Neuron (in vitro differentiated cells): ENCODE measurements at regions not wholly inside any gene's neighbourhood (a gene's known extent, or its start where the extent isn't known, plus 50 kb on each side); places are given as distances from the start of the nearest gene placed in this dataset.

Experiments
- H2AFZ ChIP-seq: one replicate; pipeline ENCODE4 v1.6.1; 2013; ENCODE audit warnings: low read depth, mild to moderate bottlenecking, inconsistent platforms, low read length, moderate library complexity
- H3K27me3 ChIP-seq: one replicate; pipeline ENCODE4 v1.6.1; 2013; ENCODE audit warnings: low read length; ENCODE audit not compliant: insufficient read depth
- H3K36me3 ChIP-seq: one replicate; pipeline ENCODE4 v1.6.1; 2013; ENCODE audit warnings: low read length; ENCODE audit not compliant: insufficient read depth
- H3K4me1 ChIP-seq: one replicate; pipeline ENCODE4 v1.6.1; 2013; ENCODE audit warnings: low read length; ENCODE audit not compliant: insufficient read depth
- H3K4me3 ChIP-seq: 2 replicates; pipeline ENCODE4 v1.5.1; 2013; ENCODE audit warnings: mild to moderate bottlenecking, low read length, moderate library complexity
- H3K9me3 ChIP-seq: one replicate; pipeline ENCODE4 v1.6.1; 2013; ENCODE audit warnings: low read length

DNA sequence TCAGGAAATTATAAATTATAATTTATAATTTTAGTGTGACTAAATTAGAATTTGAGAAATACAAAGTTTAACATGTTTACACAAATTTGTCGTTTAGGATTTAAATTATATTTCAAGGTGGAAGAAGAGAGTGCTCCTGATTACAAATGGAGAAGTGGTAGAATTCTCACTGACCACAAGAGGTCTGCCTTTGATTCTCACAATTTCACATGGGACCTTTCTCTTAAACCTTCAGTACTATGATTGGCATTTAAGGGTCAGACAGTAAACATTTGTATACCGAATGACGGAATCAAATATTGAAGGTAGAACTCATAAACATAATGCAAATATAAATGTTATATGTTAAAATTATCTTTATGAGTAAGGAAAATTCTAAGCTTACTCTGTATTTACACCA lies 171.7 kb downstream of the SLIT2 start:
- no peaks in the 10 kb centered on the region for H3K4me1 ChIP-seq
- no peaks in the 10 kb centered on the region for H3K27me3 ChIP-seq
- H3K9me3 ChIP-seq, result no peaks in the 10 kb centered on the region
- H3K36me3 ChIP-seq, result no peaks in the 10 kb centered on the region
- H3K4me3 ChIP-seq, result no peak overlapping the region
- H2AFZ ChIP-seq, result no peak overlapping the region

DNA sequence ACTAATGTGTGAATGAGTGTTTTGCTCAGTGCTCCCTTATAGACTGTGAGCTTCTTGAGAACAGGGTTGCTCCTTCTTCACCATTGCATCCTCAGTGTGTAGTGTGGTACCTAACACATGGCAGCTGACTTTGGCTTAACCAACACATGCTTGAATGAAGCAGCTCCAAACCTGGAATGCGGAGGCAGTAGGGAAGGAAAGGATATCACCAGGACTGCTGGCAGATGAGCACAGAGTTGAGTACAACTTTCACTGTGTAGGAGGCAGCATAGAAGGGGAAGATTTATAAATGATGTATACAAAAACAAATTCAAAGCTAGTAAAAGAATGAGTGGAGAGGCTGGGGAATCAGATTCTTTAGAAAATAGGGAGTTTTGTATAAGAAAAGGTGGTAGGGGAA lies 174.3 kb downstream of the SLIT2 start:
- H3K27me3 ChIP-seq, result no peaks in the 10 kb centered on the region
- H3K4me3 ChIP-seq, result no peak overlapping the region
- no peaks in the 10 kb centered on the region for H3K4me1 ChIP-seq
- H3K9me3 ChIP-seq, result no peaks in the 10 kb centered on the region
- no peaks in the 10 kb centered on the region for H3K36me3 ChIP-seq
- no peak overlapping the region for H2AFZ ChIP-seq

- Histone ChIP-seq H3K27me3 (no peaks in the 10 kb centered on the region), H3K9me3 (no peaks in the 10 kb centered on the region), H3K4me1 (peaks cover 10% of the 10 kb centered on the region), H3K4me3 (no peak overlapping the region), H3K36me3 (no peaks in the 10 kb centered on the region), H2AFZ (no peak overlapping the region)
These were observed 176.9 kb downstream of the SLIT2 start for GRCh38 chr4:20428436-20429160.

DNA sequence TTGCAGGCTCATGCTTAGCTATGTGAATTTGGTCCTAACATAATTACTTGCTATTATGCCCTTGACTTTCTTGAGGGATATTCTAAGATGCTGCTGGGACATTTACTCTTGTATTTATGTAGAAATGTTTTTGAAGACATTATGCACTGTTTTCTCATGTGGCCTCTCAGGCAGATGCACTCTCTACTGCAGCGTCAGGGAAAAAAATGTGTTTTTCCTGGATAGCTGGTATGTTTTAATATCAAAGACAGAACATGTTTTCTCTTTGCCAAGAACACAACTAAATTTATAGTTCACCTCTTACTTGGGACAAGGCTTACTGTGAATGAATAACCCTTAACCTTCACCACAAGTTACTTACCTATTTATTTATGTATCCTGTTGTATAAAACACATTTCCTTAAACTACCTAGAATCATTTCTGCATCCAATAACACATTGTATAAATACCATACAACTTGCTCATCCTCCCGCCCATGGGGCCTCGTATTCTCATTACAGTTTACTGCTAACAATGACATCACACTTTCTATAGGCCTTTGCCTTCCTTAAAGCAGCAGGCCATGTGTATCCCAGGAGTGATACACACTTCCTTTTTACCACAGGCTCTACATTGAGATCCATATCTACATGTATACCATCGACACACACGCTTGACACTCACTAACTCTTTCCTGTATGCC lies 178.7 kb downstream of the SLIT2 start:
- Histone ChIP-seq H3K9me3 (no peaks in the 10 kb centered on the region), H3K27me3 (no peaks in the 10 kb centered on the region), H3K36me3 (no peaks in the 10 kb centered on the region), H3K4me1 (peaks cover 10% of the 10 kb centered on the region), H2AFZ (no peak overlapping the region), H3K4me3 (no peak overlapping the region)

DNA sequence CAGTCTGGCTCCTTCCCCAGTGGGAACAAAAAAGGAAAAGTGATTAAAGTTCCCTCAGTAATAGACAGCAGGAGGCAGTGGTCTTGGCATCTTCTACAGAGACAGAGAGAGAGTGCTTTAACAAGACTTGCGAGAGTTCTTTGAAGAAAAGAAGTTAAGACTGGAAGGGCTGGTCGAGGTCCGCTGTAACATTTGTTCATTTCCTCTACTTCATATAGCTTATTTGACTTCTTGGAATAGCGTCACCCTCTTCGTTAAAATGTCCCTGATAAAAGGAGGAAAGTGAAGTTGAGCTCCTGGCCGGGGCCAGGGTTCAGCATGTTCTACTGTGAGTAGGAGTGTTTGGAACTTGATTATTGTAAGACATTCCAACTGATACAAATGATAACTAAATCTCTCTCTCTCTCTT lies 179.8 kb downstream of the SLIT2 start:
- H3K36me3 ChIP-seq, result no peaks in the 10 kb centered on the region
- peaks cover 10% of the 10 kb centered on the region for H3K4me1 ChIP-seq
- no peak overlapping the region for H2AFZ ChIP-seq
- H3K4me3 ChIP-seq, result no peak overlapping the region
- no peaks in the 10 kb centered on the region for H3K9me3 ChIP-seq
- H3K27me3 ChIP-seq, result no peaks in the 10 kb centered on the region

DNA sequence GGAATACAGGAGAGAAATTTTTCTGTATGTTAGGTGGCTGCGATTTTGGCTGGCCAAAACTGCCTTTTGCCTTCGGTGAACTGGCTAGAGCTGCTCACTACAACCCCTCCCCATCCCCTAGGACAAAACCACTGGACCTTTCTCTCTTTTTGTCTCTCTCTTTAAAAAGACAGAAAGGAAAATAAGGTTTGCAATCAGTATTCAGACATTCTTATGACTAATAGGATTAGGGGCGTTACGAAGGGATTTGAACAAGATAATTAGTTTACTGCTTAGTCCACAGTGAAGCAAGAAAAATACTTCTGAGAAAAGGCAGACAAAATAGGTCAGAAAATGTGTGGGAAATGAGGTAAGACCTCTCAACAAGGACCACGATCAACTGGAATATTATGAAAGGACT lies 180.4 kb downstream of the SLIT2 start:
- peaks cover 10% of the 10 kb centered on the region for H3K4me1 ChIP-seq
- no peaks in the 10 kb centered on the region for H3K36me3 ChIP-seq
- no peak overlapping the region for H3K4me3 ChIP-seq

DNA sequence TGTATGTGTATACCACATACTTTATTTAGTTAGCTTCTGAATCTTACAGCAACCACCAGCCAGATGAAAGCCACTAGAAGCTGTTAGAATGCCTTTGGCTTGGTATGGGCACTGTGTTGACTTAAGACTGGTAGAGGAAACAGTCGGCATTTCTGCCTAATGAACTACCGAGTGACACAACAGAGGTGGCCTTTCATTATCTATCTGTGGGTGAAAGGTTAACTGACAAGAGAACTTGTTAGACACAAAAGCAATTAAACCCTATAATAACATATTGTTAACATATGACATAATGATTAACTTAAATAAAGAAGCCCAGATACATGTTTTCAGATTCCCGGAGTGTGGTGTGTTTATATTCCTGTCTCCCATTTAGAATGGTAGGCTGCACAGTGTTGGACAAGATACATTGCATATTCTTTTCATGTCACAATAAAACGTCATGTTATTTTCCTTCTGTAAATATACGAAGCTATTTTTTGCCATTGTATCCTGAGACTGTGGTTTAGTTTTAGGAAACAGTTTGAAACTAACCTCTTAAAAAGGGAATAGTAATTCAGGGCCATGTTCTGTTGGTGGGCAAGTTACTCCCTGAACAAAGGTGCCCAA lies 181.5 kb downstream of the SLIT2 start:
- no peak overlapping the region for H3K4me3 ChIP-seq
- no peak overlapping the region for H2AFZ ChIP-seq
- peaks cover 10% of the 10 kb centered on the region for H3K4me1 ChIP-seq
- H3K36me3 ChIP-seq, result no peaks in the 10 kb centered on the region
- H3K27me3 ChIP-seq, result no peaks in the 10 kb centered on the region
- no peaks in the 10 kb centered on the region for H3K9me3 ChIP-seq

More for the DNA sequence above, 180.4 kb downstream of the SLIT2 start:
- Histone ChIP-seq H3K9me3 (no peaks in the 10 kb centered on the region), H2AFZ (no peak overlapping the region), H3K27me3 (no peaks in the 10 kb centered on the region)

DNA sequence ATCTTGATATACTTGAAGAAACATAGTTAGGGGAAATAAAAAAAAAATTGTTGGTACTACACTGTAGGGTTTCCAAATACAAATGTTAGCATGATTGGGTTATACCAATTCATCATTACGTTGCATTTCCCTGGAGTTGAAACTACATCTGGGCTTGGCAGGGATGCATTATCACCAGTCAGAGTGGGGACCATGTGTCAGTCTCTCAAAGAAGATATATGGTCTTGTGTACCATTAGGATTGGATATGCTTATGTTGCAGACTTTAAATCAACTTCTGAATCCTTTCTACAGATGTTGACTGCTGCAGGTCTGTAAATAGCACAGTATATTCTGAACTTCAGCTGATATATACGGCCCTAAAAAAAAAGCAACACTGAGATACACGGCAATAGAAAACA lies 188.5 kb downstream of the SLIT2 start:
- H3K27me3 ChIP-seq, result no peaks in the 10 kb centered on the region
- H3K9me3 ChIP-seq, result no peaks in the 10 kb centered on the region
- H3K4me3 ChIP-seq, result no peak overlapping the region
- H2AFZ ChIP-seq, result no peak overlapping the region
- no peaks in the 10 kb centered on the region for H3K4me1 ChIP-seq
- H3K36me3 ChIP-seq, result no peaks in the 10 kb centered on the region

DNA sequence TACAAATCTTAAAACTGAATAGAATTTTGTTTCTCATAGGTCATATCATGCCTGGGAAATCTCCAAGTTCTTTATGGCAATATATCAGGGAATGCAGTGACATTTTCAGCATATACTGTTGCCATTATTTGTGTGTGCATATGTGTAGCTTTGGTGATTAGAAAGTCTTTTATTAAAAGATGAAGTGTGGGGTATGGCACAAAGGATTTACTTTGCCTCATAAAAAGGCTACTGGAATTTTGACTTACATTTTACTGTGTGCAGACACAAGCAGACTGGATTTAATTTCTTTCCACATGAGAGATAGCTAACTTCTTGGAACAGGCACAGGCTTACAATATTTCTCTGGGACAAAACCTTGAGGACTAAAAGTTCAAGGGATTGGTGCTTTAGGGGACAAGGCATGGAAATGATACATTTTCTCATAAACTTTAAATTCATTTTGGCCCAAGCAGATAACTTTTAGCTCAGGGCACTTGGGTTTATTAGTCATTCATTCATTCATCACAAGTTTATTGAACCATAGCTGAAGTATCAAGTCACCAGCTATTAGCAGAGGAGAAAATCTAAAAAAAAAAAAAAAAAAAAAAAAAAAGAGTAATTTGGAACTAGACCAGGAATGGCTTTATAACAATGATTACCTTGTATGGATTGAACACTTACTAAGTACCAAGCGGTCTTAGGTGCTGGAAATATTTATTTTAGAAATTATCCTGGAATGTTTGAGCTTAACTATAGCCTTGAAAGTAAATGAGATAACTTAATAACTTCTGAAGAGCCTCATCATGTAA lies 191.5 kb downstream of the SLIT2 start:
- Histone ChIP-seq H3K36me3 (no peaks in the 10 kb centered on the region), H3K4me3 (no peak overlapping the region), H3K4me1 (peaks cover 13% of the 10 kb centered on the region), H3K9me3 (no peaks in the 10 kb centered on the region), H2AFZ (no peak overlapping the region), H3K27me3 (no peaks in the 10 kb centered on the region)

DNA sequence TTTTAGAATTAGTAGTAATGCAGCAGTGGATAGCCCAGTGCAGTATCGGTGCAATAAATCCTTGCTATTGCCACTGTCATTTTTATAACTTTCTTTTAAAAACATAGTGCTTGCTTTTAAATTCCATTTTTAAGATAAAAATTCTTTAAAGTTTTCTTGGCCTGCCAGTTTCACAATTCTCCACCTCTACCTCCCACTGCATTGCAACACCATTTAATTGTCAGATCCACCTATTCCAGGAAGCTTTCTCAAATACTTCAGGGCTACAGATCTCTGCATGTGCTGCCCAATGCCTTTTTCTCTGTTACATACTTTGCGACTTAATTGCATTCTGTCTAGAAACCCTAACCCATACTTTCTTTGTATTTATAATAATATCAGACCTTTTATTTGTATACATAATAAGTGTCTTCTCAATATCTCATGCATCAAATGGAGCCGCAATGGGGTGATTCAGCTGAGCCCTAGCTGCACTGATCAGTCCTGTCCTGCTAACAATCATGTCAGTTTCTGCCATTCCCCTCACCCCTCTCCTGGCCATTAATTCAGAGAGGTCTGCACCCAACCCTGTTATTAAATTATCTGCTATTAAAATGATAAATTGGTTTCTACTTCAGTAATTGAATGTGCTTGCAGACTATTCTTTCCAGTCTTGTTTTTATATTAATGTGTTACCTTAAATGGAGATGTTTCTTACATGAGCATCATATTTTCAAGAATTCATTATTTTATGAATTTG lies 193.1 kb downstream of the SLIT2 start:
- H3K4me1 ChIP-seq, result peaks cover 13% of the 10 kb centered on the region
- H2AFZ ChIP-seq, result no peak overlapping the region
- no peaks in the 10 kb centered on the region for H3K36me3 ChIP-seq
- H3K4me3 ChIP-seq, result no peak overlapping the region
- no peaks in the 10 kb centered on the region for H3K9me3 ChIP-seq
- H3K27me3 ChIP-seq, result no peaks in the 10 kb centered on the region

- Histone ChIP-seq H3K36me3 (no peaks in the 10 kb centered on the region), H2AFZ (no peak overlapping the region), H3K4me1 (peaks cover 13% of the 10 kb centered on the region), H3K4me3 (no peak overlapping the region), H3K9me3 (no peaks in the 10 kb centered on the region), H3K27me3 (no peaks in the 10 kb centered on the region)
These were observed 194.4 kb downstream of the SLIT2 start for GRCh38 chr4:20445933-20446723.

DNA sequence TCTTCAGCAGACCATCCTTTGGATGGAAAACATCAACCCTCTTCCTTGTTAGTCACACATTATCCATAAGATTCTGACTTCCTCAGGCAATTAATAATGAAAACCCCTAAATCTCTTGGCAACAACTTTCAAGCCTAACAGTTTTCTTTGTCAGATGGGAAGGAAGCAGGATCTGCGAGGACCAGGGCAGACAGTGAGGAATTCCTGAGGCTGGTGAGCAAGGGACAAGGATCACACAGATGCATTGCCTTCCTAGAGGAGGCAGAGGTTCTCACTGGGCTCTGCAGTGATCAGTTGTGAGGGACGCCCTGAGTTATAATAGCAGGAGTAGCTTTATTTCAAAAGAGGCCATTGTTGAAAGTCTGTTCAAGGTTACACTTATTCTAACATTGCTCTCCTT lies 195.4 kb downstream of the SLIT2 start:
- no peak overlapping the region for H3K4me3 ChIP-seq
- H3K9me3 ChIP-seq, result no peaks in the 10 kb centered on the region
- H3K27me3 ChIP-seq, result no peaks in the 10 kb centered on the region
- H2AFZ ChIP-seq, result no peak overlapping the region
- peaks cover 16% of the 10 kb centered on the region for H3K4me1 ChIP-seq
- no peaks in the 10 kb centered on the region for H3K36me3 ChIP-seq
